HL-60 (cell line): ENCODE measurements at regions not wholly inside any gene's neighbourhood (a gene's known extent, or its start where the extent isn't known, plus 50 kb on each side); places are given as distances from the start of the nearest gene placed in this dataset.

ENCODE experiments used
- POLR2AphosphoS5 ChIP-seq: IDR thresholded peaks from 2 replicates; pipeline ENCODE4 v1.6.1; 2012; ENCODE audit warnings: low read depth
- SPI1 ChIP-seq: IDR thresholded peaks from 2 replicates; pipeline ENCODE4 v1.6.1; 2012; ENCODE audit warnings: low read depth, mild to moderate bottlenecking, borderline replicate concordance
- TF ChIP-seq, protein P1 (sequence below): IDR thresholded peaks from one replicate; pipeline ENCODE4 v1.5.1; 2011; ENCODE audit warnings: low read length, control low read depth, inconsistent platforms; ENCODE audit not compliant: insufficient read depth
- TF ChIP-seq, protein P2 (sequence below): IDR thresholded peaks from 2 replicates; pipeline ENCODE4 v1.6.1; 2012; ENCODE audit warnings: low read depth; ENCODE audit not compliant: insufficient replicate concordance

DNA sequence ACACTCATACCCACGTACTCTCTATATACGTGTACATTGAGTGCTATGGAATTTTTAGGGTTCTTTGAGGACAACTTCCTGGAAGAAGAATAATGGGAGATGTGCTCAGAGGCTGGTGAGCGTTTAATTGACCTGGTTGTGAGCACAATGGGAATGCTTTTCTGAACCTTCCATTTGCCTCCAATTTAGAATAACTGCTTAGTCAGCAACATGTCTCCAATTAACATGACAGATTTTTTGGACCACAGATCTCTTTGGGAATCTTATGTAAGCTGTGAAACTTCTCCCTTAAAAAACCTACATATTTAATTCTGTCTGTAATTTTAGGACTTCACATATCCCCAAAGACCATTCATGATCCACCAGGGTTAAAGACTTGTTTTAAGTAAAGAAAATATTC is 166.7 kb upstream of the TNP1 start:
- TF ChIP-seq, protein P1, sequence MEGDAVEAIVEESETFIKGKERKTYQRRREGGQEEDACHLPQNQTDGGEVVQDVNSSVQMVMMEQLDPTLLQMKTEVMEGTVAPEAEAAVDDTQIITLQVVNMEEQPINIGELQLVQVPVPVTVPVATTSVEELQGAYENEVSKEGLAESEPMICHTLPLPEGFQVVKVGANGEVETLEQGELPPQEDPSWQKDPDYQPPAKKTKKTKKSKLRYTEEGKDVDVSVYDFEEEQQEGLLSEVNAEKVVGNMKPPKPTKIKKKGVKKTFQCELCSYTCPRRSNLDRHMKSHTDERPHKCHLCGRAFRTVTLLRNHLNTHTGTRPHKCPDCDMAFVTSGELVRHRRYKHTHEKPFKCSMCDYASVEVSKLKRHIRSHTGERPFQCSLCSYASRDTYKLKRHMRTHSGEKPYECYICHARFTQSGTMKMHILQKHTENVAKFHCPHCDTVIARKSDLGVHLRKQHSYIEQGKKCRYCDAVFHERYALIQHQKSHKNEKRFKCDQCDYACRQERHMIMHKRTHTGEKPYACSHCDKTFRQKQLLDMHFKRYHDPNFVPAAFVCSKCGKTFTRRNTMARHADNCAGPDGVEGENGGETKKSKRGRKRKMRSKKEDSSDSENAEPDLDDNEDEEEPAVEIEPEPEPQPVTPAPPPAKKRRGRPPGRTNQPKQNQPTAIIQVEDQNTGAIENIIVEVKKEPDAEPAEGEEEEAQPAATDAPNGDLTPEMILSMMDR = no peak
- TF ChIP-seq POLR2AphosphoS5 = no peak
- TF ChIP-seq, protein P2, sequence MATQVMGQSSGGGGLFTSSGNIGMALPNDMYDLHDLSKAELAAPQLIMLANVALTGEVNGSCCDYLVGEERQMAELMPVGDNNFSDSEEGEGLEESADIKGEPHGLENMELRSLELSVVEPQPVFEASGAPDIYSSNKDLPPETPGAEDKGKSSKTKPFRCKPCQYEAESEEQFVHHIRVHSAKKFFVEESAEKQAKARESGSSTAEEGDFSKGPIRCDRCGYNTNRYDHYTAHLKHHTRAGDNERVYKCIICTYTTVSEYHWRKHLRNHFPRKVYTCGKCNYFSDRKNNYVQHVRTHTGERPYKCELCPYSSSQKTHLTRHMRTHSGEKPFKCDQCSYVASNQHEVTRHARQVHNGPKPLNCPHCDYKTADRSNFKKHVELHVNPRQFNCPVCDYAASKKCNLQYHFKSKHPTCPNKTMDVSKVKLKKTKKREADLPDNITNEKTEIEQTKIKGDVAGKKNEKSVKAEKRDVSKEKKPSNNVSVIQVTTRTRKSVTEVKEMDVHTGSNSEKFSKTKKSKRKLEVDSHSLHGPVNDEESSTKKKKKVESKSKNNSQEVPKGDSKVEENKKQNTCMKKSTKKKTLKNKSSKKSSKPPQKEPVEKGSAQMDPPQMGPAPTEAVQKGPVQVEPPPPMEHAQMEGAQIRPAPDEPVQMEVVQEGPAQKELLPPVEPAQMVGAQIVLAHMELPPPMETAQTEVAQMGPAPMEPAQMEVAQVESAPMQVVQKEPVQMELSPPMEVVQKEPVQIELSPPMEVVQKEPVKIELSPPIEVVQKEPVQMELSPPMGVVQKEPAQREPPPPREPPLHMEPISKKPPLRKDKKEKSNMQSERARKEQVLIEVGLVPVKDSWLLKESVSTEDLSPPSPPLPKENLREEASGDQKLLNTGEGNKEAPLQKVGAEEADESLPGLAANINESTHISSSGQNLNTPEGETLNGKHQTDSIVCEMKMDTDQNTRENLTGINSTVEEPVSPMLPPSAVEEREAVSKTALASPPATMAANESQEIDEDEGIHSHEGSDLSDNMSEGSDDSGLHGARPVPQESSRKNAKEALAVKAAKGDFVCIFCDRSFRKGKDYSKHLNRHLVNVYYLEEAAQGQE = no peak
- no peak for TF ChIP-seq SPI1
